ENCODE measurements at regions not wholly inside any gene's neighbourhood (a gene's known extent, or its start where the extent isn't known, plus 50 kb on each side); places are given as distances from the start of the nearest gene placed in this dataset.
"Not testable (repeated sequence)": the region's sequence is repeated elsewhere in the genome, so short reads cannot be mapped to it uniquely, and the experiment has no call there.

DNA sequence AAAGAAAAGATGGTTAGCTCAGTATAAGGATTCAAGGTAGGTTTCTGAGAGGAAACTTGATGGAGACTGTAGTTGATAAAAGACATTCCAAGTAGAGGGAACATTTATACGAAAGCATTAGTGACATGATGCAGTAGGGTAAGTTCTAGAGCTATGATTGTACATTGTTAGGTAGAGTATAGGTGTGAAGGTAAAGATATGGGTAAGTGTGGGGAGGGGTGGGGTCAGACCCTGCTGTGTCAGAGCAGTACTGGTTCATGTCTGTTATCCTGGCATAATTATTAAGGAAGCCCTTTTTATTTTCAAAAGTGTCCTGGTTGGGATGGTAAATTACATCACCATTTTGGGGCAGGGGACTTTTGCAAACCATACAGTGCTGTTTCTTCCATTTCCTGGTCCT is 635.8 kb downstream of the COL12A1 start:
- no peak for DNase-seq

DNA sequence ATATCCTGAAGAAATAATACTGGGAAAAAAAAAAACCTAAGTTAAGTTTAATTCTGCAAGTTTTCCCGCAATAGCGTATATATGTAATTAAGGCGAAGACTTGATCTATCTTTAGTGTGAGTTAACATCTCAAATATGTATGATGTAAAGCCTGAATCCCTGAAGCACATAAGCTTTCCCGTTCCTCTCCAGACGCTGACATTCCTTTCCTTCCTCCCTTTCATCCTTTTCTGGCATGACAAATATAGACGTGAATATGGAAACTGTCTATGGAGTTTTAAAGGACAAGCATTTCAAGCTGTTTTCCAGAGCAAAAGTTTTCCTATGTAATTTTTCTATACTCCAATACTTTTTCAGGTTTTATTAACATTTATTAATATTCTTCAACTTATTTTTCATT is 637.0 kb downstream of the COL12A1 start:
- DNase-seq, result no peak

DNA sequence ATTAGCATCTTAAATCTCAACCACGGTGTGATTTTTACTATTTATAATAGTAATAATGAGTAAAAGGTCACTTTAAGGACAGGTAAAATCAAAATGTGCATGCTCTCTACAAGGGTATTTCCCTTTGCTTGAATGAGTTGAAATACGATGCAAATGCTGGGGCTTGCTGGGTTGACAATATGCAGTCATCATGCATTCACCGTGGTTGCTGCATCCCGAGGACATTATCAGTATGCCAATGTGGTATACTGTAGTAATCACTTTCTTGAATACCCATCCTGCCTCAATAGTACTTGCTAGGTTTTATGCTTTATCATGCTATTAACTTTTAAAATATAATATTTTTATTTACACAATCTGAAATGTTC is 637.9 kb downstream of the COL12A1 start:
- not testable (repeated sequence) for DNase-seq

DNA sequence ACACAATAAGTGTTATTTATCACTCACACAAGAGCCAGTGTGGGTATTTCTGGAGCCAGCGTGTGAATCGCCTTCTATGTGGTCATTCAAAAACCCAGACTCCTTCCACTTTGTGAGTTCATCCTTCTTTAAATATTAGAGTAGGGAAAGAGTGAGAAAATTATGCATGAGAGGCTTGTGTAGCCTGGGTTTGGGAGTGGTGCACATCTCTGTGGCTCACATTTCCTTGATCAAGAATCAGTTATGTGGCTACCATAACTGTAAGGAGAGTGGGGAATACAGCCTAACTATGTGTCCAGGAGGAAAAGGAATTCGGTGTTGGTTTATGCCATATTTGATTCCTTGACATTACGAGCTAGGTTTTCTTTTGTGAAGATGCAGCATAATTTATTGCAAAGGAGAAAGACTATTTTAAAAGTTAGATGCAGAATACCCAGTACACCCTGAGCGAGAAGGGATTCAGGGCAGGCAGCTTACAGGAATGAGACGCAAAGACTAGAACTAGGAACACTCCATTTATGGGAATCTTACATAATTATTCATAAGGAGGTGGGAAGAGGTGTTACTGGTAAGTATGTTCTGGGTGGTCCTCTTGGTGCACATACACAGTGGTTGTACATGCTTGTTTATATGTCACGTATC is 638.5 kb downstream of the COL12A1 start:
- no peak for DNase-seq

DNA sequence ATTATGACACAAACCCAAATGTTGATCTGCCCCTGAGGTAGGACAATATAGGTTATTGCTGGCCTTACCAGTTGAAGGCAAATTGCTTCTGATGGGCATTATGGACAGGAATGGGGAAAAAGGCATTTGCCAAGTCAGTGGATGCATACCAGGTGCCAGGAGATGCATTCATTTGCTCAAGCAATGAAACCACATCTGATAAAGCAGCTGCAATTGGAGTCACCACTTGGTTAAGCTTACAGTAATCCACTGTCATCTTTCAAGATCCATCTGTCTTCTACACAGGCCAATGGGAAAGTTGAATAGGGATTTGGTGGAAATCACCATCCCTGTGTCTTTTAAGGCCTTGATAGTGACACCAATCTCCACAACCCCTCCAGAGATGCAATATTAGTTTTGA is 648.6 kb downstream of the COL12A1 start:
- DNase-seq, result no peak

DNA sequence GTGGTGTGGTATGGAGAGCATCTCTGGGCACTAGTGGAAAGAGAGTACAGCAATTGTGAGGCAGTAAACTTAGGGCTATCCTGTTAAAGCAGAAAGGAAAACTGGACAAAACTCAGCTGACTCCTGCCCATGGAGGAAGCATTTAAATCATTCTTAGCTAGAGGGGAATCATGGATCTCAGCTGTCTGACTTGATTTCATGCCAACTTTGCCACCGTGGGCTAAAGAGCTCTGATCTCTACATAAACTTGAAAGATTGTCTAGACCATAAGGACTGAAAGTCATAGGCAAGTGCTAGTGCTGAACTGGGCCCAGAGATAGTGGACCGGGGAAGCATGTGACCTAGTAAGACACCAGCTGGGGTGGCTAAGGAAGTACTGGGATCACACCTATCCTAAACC is 651.8 kb downstream of the COL12A1 start:
- no peak for DNase-seq

DNA sequence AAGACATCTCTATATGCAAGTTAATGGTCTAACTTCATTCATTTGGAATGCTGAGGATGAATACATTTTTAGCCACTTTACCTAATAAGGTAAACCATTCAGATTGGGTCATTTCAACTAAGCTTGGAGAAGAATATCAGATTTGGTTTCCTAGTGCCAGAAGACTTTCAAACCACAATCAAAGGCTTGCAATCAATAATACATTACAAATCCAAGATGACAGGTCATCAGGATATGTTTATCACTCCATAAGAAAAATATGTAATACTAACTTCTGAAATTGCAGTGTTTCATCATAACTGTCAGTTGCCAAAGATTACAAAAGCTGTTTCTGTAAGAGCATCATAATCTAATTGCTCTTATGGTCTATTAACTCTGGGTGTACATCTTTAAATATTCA is 654.0 kb downstream of the COL12A1 start:
- DNase-seq, result no peak

DNA sequence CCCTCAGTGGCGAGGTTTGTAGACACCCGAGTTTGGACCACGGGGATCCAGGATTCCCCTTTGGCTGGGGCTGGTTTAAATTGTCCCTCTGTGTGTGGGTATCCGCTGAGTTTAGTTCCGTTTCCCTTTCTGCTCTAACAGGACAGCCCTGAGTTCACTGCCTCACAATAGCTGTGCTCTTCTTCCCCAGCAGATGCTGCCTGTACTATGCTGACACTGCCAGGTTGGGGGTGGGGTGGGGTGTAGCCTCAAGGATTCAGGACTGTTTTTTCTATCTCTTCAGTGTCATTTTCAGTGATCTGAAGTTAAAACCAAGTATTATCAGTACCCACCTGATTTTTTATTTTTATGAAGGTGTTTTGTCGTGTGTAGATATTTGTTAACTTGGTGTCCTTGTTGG is 655.0 kb downstream of the COL12A1 start:
- DNase-seq, result no peak

DNA sequence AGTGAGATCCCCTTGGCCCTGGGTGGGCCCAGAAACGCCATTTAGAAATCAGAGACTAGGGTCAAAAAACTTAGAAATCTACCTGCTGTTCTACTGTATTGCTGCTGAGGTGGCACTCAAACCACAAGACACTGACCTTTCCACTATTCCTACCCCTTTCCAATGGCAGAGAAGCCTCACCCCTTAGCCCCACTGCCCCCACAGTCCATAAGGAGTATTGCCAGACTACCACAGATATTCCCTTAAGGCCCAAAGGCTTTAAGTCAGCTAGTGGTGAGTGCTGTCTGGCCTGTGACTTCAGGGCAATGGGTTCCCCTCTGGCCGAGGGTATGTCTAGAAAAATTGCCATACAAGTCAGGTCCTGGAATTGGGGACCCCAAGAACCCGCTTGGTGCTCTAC is 656.1 kb downstream of the COL12A1 start:
- DNase-seq, result no peak

DNA sequence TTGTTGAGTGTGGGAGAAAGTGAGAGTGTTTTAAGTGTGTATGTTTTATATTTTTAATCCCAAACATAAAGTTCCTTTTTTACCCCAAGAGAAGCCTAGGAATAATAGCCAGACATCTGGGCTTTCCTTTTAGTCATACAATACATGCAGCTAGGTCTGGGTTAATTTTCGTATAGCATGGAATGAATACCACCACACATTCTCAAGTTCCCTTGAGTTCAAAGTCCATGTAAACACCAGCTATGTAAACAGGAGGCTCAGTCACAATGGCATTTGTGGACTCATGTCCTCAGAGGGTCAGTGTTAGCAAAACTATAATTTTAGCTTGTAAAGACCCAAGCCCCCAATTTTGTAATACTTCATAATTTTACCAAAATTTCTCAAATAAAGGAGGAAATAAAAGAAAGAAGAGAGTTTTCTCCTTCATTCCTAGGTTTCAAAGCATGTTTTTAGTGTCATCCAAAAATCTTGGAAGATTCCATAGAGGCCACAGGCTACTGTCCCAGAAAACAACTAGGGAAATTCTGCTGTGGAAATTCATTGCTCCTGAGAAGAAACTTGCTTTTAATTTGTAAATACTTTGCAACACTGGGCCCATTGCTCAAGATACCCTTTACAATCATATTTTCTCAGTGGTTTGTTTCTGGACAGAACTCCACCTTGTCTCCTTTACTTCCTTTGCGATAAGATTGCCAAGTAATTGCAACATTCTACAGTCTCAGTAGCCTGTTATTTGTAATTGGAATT is 671.2 kb downstream of the COL12A1 start:
- DNase-seq, result no peak

DNA sequence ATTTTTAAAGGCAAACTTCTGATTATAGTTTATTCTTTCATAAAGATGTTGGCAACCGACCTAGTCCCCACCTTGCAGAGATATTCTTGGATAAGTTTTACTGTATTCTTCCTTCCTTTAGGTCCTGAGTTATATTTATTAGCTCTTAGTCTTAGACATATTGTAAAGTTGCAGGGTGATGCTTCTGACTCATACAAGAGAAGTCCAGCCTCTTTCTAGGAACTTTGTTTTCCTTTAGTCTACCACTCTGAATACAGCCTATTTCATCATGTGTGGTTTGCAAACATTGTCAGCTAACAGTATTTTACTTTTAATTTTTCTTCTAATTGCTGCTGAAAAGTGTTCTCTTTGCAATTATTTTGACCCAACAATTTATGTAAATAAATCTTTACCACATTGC is 686.7 kb downstream of the COL12A1 start:
- DNase-seq, result no peak

DNA sequence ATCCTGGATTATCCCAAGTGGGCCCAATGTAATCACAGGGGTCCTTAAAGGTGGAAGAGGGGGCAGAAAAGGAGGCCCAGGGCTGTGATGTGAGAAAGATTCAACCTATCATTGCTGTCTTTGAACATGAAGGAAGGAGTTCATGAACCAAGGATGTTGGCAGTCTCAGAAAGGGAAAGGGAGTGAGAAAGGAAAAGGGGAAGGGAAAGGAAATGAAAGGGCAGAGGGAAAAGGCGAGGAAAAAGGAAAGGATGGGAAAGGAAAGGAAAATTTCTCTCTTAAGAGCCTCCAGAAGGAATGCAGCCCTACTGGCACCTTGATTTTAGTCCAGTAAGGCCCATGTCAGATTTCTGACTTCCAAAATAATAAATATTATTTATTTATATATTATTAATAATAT is 687.8 kb downstream of the COL12A1 start:
- no peak for DNase-seq

DNA sequence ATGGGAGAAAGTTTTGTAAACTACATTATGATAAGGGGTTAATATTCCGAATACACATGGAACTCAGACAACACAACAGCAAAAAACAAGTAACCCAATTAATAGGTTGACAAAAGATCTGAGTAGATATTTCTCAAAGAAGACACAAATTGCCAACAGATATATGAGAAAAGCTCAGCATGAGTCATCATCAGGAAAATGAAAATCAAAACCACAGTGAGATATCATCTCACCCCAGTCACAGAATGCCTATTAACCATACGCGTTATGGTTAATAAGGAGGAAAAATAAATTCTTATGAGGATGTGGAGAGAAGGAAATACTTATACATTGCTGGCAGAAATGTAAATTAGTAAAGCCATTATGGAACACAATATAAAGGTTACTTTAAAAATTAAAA is 695.0 kb downstream of the COL12A1 start:
- DNase-seq, result no peak

DNA sequence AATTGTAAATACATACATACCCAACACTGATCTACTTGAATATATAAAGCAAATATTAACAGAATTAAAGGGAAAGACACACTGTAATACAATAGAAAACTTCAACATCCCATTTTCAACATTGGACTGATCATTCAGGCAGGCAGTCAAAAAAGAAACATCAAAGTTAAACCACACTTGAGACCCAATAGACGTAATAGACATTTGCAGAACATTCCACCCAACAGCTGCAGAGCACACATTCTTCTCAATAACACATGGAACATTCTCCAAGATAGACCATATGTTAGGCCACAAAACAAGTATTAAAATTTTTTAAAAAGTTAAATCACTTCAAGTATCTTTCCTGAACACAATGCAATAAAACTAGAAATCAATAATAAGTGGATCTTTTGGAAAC is 698.2 kb downstream of the COL12A1 start:
- DNase-seq, result no peak

DNA sequence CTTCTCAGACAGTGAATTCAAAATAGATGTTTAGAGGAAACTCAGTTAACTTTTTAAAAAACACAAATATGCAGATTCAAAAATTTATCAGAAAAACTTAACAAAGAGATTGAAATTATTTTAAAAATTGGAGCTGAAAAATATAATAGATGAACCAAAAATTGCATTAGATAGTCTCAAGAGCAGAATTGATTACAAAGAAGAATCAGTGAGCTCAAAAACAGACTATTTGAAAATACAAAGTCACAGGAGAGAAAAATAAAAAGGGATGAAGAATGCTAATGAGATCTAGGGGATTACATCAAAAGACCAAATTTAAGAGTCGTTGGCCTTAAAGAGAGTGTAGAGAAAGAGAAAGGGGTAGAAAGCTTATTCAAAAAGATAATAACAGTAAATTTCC is 700.5 kb downstream of the COL12A1 start:
- no peak for DNase-seq

DNA sequence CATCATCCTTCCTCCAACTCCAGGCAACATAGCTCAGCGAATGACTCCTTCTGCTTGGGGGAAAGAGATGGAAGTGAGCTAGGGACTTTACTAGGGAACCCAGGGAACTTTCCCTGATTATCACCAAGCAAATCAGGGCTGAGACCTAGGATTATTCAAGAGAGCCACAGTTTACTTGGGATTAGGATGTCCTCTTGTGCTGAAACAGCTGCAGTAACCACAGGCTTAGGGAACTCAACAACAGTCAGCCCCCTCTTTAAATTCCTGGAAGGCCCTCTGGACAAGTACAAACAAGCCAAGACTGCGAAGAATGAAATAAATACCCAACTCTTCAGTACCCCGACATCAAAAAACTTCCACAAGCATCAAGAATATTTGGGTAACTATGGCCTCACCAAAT is 700.9 kb downstream of the COL12A1 start:
- DNase-seq, result no peak

DNA sequence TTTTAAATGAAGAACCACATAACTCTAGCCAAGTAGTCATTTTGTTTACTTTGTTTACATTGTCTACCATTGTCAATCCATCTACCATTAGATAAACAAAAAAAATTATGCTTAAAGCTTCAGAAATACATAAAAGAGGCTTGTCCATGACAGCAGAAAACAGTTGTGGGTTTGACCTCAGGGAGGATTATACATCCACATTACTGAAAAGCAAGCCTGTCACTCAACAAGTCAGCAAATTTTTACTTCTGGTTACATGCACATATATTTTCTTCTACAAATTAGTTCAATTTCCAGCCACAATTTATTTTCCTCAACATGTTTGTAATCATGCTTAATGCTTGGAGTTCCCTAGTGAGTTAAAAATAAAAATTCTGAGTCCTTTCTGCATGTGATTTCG is 713.3 kb downstream of the COL12A1 start:
- no peak for DNase-seq

DNA sequence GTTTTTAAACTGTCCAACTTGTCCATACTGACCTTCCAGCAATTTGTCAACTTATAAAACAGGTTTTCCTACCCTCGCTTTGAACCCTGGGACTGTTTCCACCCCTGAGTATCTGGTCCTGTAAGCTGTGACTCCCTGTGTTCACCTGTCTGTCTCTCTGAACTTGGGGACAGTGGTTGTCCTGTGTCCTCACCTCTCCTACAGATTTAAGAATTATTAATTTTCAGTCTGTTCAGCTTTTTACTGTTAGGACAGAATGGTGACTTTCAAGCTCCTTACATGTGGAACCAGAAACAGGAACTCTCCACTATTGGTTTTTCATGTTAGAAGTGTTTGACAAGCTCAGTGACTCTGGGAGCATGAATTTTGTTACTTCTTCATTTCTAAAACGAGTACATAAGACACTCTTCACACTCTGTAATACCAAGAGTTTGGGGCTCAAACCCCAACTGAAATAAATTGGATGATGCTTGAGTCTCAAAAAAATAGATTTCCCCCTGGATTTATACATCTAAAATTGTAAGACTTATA is 713.9 kb downstream of the COL12A1 start:
- no peak for DNase-seq

DNA sequence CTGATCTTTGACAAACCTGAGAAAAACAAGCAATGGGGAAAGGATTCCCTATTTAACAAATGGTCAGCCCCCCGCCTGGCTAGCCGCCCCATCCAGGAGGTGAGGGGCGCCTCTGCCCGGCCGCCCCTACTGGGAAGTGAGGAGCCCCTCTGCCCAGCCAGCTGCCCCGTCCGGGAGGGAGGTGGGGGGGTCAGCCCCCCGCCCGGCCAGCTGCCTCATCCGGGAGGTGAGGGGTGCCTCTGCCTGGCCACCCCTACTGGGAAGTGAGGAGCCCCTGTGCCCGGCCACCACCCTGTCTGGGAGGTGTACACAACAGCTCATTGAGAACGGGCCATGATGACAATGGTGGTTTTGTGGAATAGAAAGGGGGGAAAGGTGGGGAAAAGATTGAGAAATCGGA is 717.1 kb downstream of the COL12A1 start:
- not testable (repeated sequence) for DNase-seq

DNA sequence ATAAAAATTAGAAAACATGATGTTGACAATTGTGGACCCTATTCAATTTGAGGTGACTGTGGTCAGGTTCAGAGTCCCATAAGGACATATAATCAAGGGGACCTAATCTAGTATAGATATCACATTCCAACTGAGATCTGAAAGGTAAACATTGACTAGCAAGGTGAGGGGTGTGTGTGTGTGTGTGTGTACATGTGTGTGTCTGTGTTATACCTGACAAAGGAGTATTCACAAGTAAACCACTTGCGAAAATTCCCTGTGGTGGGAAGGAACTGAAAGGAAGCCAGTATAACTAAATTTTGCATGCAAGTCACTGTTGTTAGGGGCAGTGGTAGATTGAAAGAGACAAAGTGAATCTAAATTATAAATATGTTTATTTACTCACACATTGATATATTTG is 723.7 kb downstream of the COL12A1 start:
- DNase-seq, result no peak

DNA sequence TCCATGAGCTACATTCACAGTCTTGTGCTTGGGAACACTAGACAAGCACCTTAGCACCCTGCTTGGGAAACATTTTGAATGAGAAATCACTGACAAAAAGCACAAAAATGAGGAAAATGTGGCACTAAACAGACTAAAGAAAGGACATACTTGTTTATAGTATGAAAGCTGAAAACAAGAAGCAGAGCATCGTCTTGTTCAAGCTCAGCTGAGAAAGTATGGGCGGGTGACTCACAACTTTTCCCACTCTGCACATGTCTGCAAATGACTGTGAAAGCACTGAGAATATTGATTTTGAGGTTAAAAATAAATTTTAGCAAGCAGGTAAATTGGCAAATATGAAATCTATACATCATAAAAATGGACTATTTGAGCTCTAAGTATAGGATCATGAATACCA is 725.3 kb downstream of the COL12A1 start:
- no peak for DNase-seq

DNA sequence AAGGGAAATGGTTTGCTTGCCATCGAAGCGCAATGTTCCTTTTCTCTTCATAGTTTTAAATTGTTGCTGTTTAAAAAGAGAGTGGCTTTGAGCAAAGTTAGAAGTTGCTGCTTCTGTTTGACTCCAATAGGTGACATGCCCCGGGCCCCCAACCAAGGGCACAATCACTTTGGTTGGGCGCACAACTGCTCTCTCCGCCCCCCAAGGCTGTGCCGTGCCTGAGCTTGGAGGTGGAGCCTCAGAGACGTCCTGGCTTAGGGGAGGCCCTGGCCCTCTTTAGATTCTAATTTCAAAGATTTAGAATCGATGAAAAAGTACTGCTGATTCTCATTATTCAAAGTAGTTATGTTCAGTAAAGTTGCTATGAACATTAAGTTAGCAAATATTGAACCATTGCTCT is 725.9 kb downstream of the COL12A1 start:
- DNase-seq, result no peak

DNA sequence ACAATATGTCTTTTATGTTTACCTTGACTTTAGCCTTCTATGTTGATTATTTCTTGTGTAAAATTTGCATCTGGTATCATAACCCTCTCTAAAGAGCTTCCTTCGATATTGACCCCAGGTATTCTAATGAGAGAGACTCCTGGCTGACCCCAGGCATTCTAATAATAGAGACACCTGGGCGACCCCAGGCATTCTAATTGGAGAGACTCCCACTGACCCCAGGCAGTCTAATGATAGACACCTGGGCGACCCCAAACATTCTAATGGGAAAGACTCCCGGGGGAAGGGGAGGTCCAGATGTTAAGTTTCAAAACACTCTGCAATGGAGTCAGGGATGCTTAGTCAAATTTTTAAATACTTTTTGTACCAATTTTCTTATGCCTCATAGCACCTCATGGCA is 726.4 kb downstream of the COL12A1 start:
- no peak for DNase-seq

DNA sequence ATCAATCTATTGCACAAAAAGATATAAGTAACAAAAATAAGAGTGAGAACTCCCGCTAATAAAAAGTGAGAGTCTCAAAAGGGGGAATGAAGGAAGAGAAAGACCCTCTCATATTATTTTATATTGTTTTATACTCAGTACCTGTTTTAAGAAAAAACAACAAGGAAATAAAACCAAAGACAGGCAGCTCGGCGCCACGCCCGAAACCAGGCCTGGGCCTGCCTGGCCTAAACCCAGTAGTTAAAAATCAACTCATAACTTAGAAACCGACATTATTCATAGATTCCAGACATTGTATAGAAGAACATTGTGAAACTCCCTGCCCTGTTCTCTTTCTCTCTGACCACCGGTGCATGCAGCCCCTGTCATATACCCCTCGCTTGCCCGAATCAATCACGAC is 731.8 kb downstream of the COL12A1 start:
- not testable (repeated sequence) for DNase-seq

DNA sequence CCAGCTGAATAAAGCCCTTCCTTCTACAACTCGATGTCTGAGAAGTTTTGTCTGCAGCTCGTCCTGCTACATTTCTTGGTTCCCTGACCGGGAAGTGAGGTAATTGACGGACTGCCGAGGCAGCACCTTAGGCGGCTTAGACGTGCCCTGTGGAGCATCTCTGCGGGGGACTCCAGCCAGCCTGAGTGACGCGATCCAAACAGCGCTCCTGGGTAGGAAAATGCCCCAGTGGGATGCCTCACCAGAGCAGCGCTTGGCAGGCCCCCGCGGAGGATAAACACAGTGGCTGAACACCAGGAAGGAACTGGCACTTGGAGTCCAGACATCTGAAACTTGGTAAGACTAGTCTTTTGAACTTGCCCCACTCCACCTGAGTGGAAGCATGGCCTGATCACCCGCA is 737.3 kb downstream of the COL12A1 start:
- not testable (repeated sequence) for DNase-seq

All from NCI-H1048 (cell line).